Mesothelial cell of epicardium (in vitro differentiated cells): ENCODE measurements at regions not wholly inside any gene's neighbourhood (a gene's known extent, or its start where the extent isn't known, plus 50 kb on each side); places are given as distances from the start of the nearest gene placed in this dataset.

Experiments used
- DNase-seq, 2 experiments: peaks; one replicate each; pipeline ENCODE4 v3.0.0; 2021; ENCODE audit warnings: low spot score in 2 of 2; ENCODE audit not compliant: unreplicated experiment in 2 of 2
- H3K27ac Mint-ChIP-seq: 2 replicates; pipeline ENCODE4 v1.8.0; 2021; ENCODE audit warnings: mixed read lengths
- H3K27me3 Mint-ChIP-seq: 2 replicates; pipeline ENCODE4 v1.8.0; 2021; ENCODE audit warnings: low read depth, mixed read lengths
- H3K36me3 Mint-ChIP-seq: 2 replicates; pipeline ENCODE4 v1.8.0; 2021; ENCODE audit warnings: mixed read lengths
- H3K4me1 Mint-ChIP-seq: 2 replicates; pipeline ENCODE4 v1.8.0; 2021; ENCODE audit warnings: mixed read lengths
- H3K4me3 Mint-ChIP-seq: 2 replicates; pipeline ENCODE4 v1.8.0; 2021; ENCODE audit warnings: mild to moderate bottlenecking, moderate library complexity, mixed read lengths
- H3K9me3 Mint-ChIP-seq: 2 replicates; pipeline ENCODE4 v1.8.0; 2021; ENCODE audit warnings: mixed read lengths
- TF ChIP-seq, protein P1 (sequence below): fragments of 200-600 bp; sonication (generic); IDR thresholded peaks from one replicate; pipeline ENCODE4 v1.5.0; 2021; ENCODE audit warnings: antibody characterized with exemption; ENCODE audit not compliant: unreplicated experiment

DNA sequence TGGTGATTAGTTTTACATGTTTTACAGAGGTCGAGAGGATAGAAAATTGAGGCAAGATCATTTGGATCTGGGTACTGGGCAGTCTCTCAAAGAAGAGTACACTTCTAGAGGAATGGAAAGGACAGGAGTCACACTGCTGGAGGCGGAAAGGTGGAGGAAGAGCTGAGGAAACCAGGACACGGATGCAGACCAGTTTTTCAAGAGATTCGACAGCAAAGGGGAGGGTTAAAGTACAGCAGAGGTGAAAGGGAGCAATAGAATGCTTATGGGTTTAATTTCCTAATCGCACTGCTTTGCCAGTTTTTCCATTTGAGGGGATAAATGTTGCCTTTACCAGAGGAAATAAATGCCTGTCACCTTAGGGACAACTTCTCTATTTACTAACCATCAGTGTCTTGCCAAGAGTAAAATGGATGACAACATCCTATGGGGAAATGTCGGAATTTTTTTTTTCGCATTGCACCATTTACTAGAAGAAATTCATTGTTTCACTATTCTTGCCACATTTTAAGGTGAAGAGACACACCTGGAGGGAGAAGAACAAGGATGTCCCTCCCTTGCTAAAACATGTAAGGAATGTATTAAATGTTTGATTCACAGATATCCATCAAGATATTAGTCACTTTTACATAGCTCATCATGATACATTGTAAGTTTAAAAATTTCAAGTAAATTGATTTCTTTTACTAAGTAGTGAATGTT is 226.6 kb downstream of the COL12A1 start:
- Mint-ChIP-seq H3K27ac (no peak overlapping the region), H3K4me3 (no peak overlapping the region), H3K27me3 (peaks cover 4% of the 10 kb centered on the region), H3K4me1 (peaks cover 2% of the 10 kb centered on the region), H3K36me3 (no peaks in the 10 kb centered on the region), H3K9me3 (no peaks in the 10 kb centered on the region)
- no peak for DNase-seq
- TF ChIP-seq, protein P1, sequence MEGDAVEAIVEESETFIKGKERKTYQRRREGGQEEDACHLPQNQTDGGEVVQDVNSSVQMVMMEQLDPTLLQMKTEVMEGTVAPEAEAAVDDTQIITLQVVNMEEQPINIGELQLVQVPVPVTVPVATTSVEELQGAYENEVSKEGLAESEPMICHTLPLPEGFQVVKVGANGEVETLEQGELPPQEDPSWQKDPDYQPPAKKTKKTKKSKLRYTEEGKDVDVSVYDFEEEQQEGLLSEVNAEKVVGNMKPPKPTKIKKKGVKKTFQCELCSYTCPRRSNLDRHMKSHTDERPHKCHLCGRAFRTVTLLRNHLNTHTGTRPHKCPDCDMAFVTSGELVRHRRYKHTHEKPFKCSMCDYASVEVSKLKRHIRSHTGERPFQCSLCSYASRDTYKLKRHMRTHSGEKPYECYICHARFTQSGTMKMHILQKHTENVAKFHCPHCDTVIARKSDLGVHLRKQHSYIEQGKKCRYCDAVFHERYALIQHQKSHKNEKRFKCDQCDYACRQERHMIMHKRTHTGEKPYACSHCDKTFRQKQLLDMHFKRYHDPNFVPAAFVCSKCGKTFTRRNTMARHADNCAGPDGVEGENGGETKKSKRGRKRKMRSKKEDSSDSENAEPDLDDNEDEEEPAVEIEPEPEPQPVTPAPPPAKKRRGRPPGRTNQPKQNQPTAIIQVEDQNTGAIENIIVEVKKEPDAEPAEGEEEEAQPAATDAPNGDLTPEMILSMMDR, result no peak

DNA sequence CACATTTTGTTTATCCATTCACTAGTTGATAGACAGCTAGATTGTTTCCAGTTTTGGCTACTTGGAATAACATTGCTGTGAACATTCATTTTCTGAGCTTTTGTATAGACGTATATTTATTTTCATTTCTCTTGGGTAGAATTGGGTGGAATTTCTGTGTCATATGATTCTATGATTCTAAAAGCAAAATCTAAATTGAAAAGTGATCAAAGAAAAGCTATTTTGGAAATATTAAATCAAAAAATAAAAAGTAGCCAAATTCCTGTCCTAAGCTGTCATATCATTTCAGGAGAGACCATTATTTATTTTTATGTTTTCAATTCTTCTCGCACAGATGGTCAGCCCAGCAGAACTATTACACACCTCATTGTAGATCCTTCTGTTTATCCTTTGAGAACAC is 229.2 kb downstream of the COL12A1 start:
- Mint-ChIP-seq H3K4me1 (peaks cover 12% of the 10 kb centered on the region), H3K4me3 (no peak overlapping the region), H3K36me3 (no peaks in the 10 kb centered on the region), H3K27me3 (peaks cover 2% of the 10 kb centered on the region), H3K27ac (no peak overlapping the region), H3K9me3 (no peaks in the 10 kb centered on the region)
- TF ChIP-seq, protein P1, result no peak
- no peak for DNase-seq

- peaks cover 2% of the 10 kb centered on the region for H3K27me3 Mint-ChIP-seq
- no peak overlapping the region for H3K27ac Mint-ChIP-seq
- H3K36me3 Mint-ChIP-seq, result no peaks in the 10 kb centered on the region
- DNase-seq, result no peak
- peaks cover 12% of the 10 kb centered on the region for H3K4me1 Mint-ChIP-seq
- TF ChIP-seq, protein P1, result no peak
- no peaks in the 10 kb centered on the region for H3K9me3 Mint-ChIP-seq
- no peak overlapping the region for H3K4me3 Mint-ChIP-seq
These were observed 229.8 kb downstream of the COL12A1 start for GRCh38 chr6:74976026-74976425.

DNA sequence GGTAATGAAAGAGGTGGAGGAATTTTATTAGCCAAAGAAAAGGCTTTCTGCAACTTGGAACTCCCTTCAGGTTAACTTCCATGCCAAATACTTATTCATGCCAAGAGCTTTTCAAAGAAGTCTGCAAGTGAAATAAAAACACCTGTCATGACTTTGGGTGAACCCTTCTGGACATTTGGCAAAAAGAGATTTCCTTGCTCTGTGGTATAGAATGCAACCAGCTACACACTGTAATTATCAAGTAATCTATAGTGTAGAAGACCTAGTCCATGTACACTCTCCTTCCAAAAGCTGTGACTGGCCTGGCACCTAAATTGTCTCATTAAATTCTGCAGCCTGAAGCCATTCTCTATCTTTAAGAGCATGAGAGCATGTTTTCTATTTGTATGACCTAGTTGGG is 232.3 kb downstream of the COL12A1 start:
- Mint-ChIP-seq H3K27ac (no peak overlapping the region), H3K4me1 (peaks cover 21% of the 10 kb centered on the region), H3K9me3 (no peaks in the 10 kb centered on the region), H3K36me3 (no peaks in the 10 kb centered on the region), H3K4me3 (no peak overlapping the region), H3K27me3 (no peaks in the 10 kb centered on the region)
- TF ChIP-seq, protein P1, result no peak
- no peak for DNase-seq

GRCh38 chr6:74971633-74972032 is 234.2 kb downstream of the COL12A1 start:
- TF ChIP-seq, protein P1, result no peak
- Mint-ChIP-seq H3K4me1 (peaks cover 24% of the 10 kb centered on the region), H3K27me3 (no peaks in the 10 kb centered on the region), H3K4me3 (no peak overlapping the region), H3K9me3 (peaks cover 2% of the 10 kb centered on the region), H3K36me3 (no peaks in the 10 kb centered on the region), H3K27ac (no peak overlapping the region)
- no peak for DNase-seq
